Prostate gland (tissue), 2 donors: ENCODE measurements at regions not wholly inside any gene's neighbourhood (a gene's known extent, or its start where the extent isn't known, plus 50 kb on each side); places are given as distances from the start of the nearest gene placed in this dataset.

Experiments
- DNase-seq: peaks from one replicate; pipeline ENCODE4 v3.0.0-alpha.2; 2019; ENCODE audit warnings: low spot score
- H3K27ac ChIP-seq, 2 donors: fragments of 200-600 bp; sonication (generic); 2 replicates each; pipeline ENCODE4 v1.5.1; 2017 to 2019
- H3K27me3 ChIP-seq: fragments of 200-600 bp; sonication (generic); replicated peaks from 2 replicates; pipeline ENCODE4 v1.5.1; 2019; ENCODE audit not compliant: insufficient read depth
- H3K36me3 ChIP-seq, 2 donors: fragments of 200-600 bp; sonication (generic); 1 replicate in 1 of 2; 2 replicates in 1 of 2; pipeline versions ENCODE4 v1.5.1 to v1.8.1; 2017 to 2019
- H3K4me1 ChIP-seq: fragments of 200-600 bp; sonication (generic); replicated peaks from 2 replicates; pipeline ENCODE4 v1.5.1; 2019
- H3K4me3 ChIP-seq, 2 donors: fragments of 200-600 bp; sonication (generic); 2 replicates each; pipeline ENCODE4 v1.5.1; 2017 to 2019
- H3K9me3 ChIP-seq: fragments of 200-600 bp; sonication (generic); 2 replicates; pipeline ENCODE4 v1.5.1; 2017
- CTCF ChIP-seq, 4 experiments: fragments of 200-600 bp in 2 of 4; fragments of 450-650 bp in 2 of 4; sonication (generic) in 2 of 4; IDR thresholded peaks; 1 replicate in 3 of 4; 2 replicates in 1 of 4; pipeline ENCODE4 v1.5.1; 2016 to 2019; ENCODE audit warnings: antibody characterized with exemption in 4 of 4, mild to moderate bottlenecking in 2 of 4, moderate library complexity in 2 of 4
- POLR2A ChIP-seq: fragments of 450-650 bp; IDR thresholded peaks from one replicate; pipeline ENCODE4 v1.6.1; 2016; ENCODE audit warnings: antibody characterized with exemption, mild to moderate bottlenecking
- POLR2AphosphoS5 ChIP-seq: sonication (generic); formaldehyde crosslinking; IDR thresholded peaks from one replicate; pipeline ENCODE4 v1.6.1; 2017; ENCODE audit warnings: antibody characterized with exemption
- WGBS: methylation state at CpG from one replicate; pipeline ENCODE4 v1.1.5; 2018; 5-methylcytosine and 5-hydroxymethylcytosine counted together
- intact Hi-C: fragments of 100-400 bp; cut with DNase I; formaldehyde crosslinking; loops from one replicate; pipeline ENCODE4 v1.14.2; 2022

- Histone ChIP-seq H3K9me3 (no peaks in the 10 kb centered on the region), H3K4me3 (no peak overlapping the region), H3K27me3 (no peaks in the 10 kb centered on the region), H3K36me3 (no peaks in the 10 kb centered on the region), H3K4me1 (no peaks in the 10 kb centered on the region), H3K27ac (no peak overlapping the region)
- DNase-seq: peak; percentile 56
- WGBS: 25% methylated on average over 4 of the region's 4 CpGs
- TF ChIP-seq CTCF (IDR thresholded peaks at IDR 0.05): no peak
- peak; percentile 36 for TF ChIP-seq POLR2AphosphoS5
- no peak for TF ChIP-seq POLR2A
- intact Hi-C loops: loop anchor here (10.0 kb wide), 2 partner anchors 61 to 79 kb away; partner anchors contain the start of gene CLINT1
Observed at GRCh38 chr5:157915638-157916037, 56.7 kb upstream of the CLINT1 start.

- intact Hi-C loops: loop anchor here (10.0 kb wide), 2 partner anchors 59 to 81 kb away; partner anchors contain the start of gene CLINT1
- H3K36me3 ChIP-seq: no peaks in the 10 kb centered on the region
- H3K27ac ChIP-seq: peak overlapping the region in 1 of 2 donors; percentile 55
- H3K9me3 ChIP-seq: no peaks in the 10 kb centered on the region
- no peak overlapping the region for H3K4me3 ChIP-seq
- no peak for DNase-seq
- H3K27me3 ChIP-seq: no peaks in the 10 kb centered on the region
- TF ChIP-seq POLR2A: no peak
- no peak for TF ChIP-seq POLR2AphosphoS5
- no peak for TF ChIP-seq CTCF (IDR thresholded peaks at IDR 0.05)
- no peaks in the 10 kb centered on the region for H3K4me1 ChIP-seq
- WGBS: 66% methylated on average over 7 of the region's 7 CpGs
Observed at GRCh38 chr5:157914151-157914788, 55.3 kb upstream of the CLINT1 start.

- Histone ChIP-seq H3K27ac (peak overlapping the region; percentile 18 to 55), H3K9me3 (no peaks in the 10 kb centered on the region), H3K27me3 (no peaks in the 10 kb centered on the region), H3K36me3 (no peaks in the 10 kb centered on the region), H3K4me3 (no peak overlapping the region), H3K4me1 (no peaks in the 10 kb centered on the region)
- TF ChIP-seq POLR2AphosphoS5: no peak
- TF ChIP-seq CTCF (IDR thresholded peaks at IDR 0.05): no peak
- TF ChIP-seq POLR2A: no peak
- intact Hi-C loops: loop anchor here (10.0 kb wide), 2 partner anchors 59 to 81 kb away; partner anchors contain the start of gene CLINT1
- no peak for DNase-seq
- 80% methylated on average over 2 of the region's 2 CpGs for WGBS
Observed at GRCh38 chr5:157913575-157913974, 54.6 kb upstream of the CLINT1 start.

GRCh38 chr5:157912621-157913325 is 53.8 kb upstream of the CLINT1 start:
- no peak for TF ChIP-seq POLR2A
- TF ChIP-seq CTCF (IDR thresholded peaks at IDR 0.05): no peak
- TF ChIP-seq POLR2AphosphoS5: peak; percentile 39
- Histone ChIP-seq H3K27me3 (no peaks in the 10 kb centered on the region), H3K9me3 (no peaks in the 10 kb centered on the region), H3K36me3 (no peaks in the 10 kb centered on the region), H3K4me3 (no peak overlapping the region), H3K4me1 (no peaks in the 10 kb centered on the region), H3K27ac (peak overlapping the region; percentile 18 to 55)
- 27% methylated on average over 10 of the region's 10 CpGs for WGBS
- DNase-seq: peak; percentile 71
- intact Hi-C loops: loop anchor here (10.0 kb wide), 2 partner anchors 58 to 82 kb away; partner anchors contain the start of gene CLINT1
